ENCODE measurements at regions not wholly inside any gene's neighbourhood (a gene's known extent, or its start where the extent isn't known, plus 50 kb on each side); places are given as distances from the start of the nearest gene placed in this dataset.

- Histone ChIP-seq H3K4me3 (no peak overlapping the region), H3K9me3 (no peaks in the 10 kb centered on the region), H3K27ac (no peak overlapping the region), H3K4me1 (no peaks in the 10 kb centered on the region), H3K4me2 (no peak overlapping the region)
- WGBS (ENCODE audit: missing lambda C conversion rate) = 6% methylated on average over 3 of the region's 3 CpGs
- ChIA-PET CTCF (no interaction called here), POLR2A (no interaction called here)
- no peak for DNase-seq (ENCODE audit: low read depth in 1 of 2, low spot score in 1 of 2)
- no peak for ATAC-seq
- TF ChIP-seq RAD21 (conservative IDR thresholded peaks at IDR 0.05 in 1 of 2, IDR thresholded peaks at IDR 0.05 in 1 of 2) (no peak), SMC3 (IDR thresholded peaks at IDR 0.05) (no peak), CTCF (IDR thresholded peaks at IDR 0.05) (no peak), CHD4 (IDR thresholded peaks at IDR 0.05; ENCODE audit: borderline replicate concordance) (no peak), MAZ (IDR thresholded peaks at IDR 0.05; ENCODE audit: borderline replicate concordance, low read depth, low read length) (no peak), HDAC2 (IDR thresholded peaks at IDR 0.05) (no peak), EHF (CRISPR knock-in tag; IDR thresholded peaks at IDR 0.05) (no peak), HOXB13 (CRISPR knock-in tag; IDR thresholded peaks at IDR 0.05; ENCODE audit: low read depth) (no peak)
- FAIRE-seq = no peak
Observed at GRCh38 chr10:28215930-28216329, 86.9 kb downstream of the MPP7 start.

GRCh38 chr10:28214219-28214618 lies 88.6 kb downstream of the MPP7 start:
- TF ChIP-seq RCOR1 (IDR thresholded peaks at IDR 0.05; ENCODE audit: low read depth, low read length) = no peak
- no peak for TF ChIP-seq BCL3 (IDR thresholded peaks at IDR 0.05)
- TF ChIP-seq CHD2 (IDR thresholded peaks at IDR 0.05; ENCODE audit: low read length, partially characterized antibody) = no peak
- TF ChIP-seq NFE2L2 (conservative IDR thresholded peaks at IDR 0.05; ENCODE audit: low read length) = no peak
- no peak for TF ChIP-seq MAZ (IDR thresholded peaks at IDR 0.05; ENCODE audit: borderline replicate concordance, low read depth, low read length)
- TF ChIP-seq ELK1 (IDR thresholded peaks at IDR 0.05; ENCODE audit: low read depth, low read length) = no peak
- TF ChIP-seq TFCP2L1 (CRISPR knock-in tag; IDR thresholded peaks at IDR 0.05) = no peak
- TF ChIP-seq ATOH8 (CRISPR knock-in tag; IDR thresholded peaks at IDR 0.05; ENCODE audit: low read depth) = no peak
- no peak for TF ChIP-seq HDAC2 (IDR thresholded peaks at IDR 0.05)
- no peak for TF ChIP-seq ESRRA (IDR thresholded peaks at IDR 0.05; ENCODE audit: borderline replicate concordance, low read length)
- no peak for TF ChIP-seq HOXA7 (CRISPR knock-in tag; IDR thresholded peaks at IDR 0.05)
- TF ChIP-seq RARB (CRISPR knock-in tag; IDR thresholded peaks at IDR 0.05) = no peak
- no peak for TF ChIP-seq EP300 (IDR thresholded peaks at IDR 0.05)
- 49% methylated on average over 6 of the region's 6 CpGs for WGBS (ENCODE audit: missing lambda C conversion rate)
- Histone ChIP-seq H3K4me2 (no peak overlapping the region), H3K9me3 (no peaks in the 10 kb centered on the region), H3K4me1 (no peaks in the 10 kb centered on the region), H3K27ac (no peak overlapping the region), H3K4me3 (no peak overlapping the region)
- ChIA-PET POLR2A (no interaction called here), CTCF (no interaction called here)
- ATAC-seq = no peak
- no peak for FAIRE-seq
- no peak for DNase-seq (ENCODE audit: low read depth in 1 of 2, low spot score in 1 of 2)

GRCh38 chr10:28211759-28212158 lies 91.1 kb downstream of the MPP7 start:
- ChIA-PET POLR2A (no interaction called here), CTCF (no interaction called here)
- no peaks in the 10 kb centered on the region for H3K4me1 ChIP-seq
- no peak overlapping the region for H3K4me2 ChIP-seq
- FAIRE-seq = no peak
- no peak for DNase-seq (ENCODE audit: low read depth in 1 of 2, low spot score in 1 of 2)
- H3K27ac ChIP-seq = no peak overlapping the region
- H3K9me3 ChIP-seq = no peaks in the 10 kb centered on the region
- 38% methylated on average over 5 of the region's 5 CpGs for WGBS (ENCODE audit: missing lambda C conversion rate)
- no peak for TF ChIP-seq FOXS1 (CRISPR knock-in tag; IDR thresholded peaks at IDR 0.05)
- TF ChIP-seq MYC (IDR thresholded peaks at IDR 0.05; ENCODE audit: borderline replicate concordance, low read length) = no peak
- no peak for TF ChIP-seq HDAC2 (IDR thresholded peaks at IDR 0.05)
- TF ChIP-seq CTCF (IDR thresholded peaks at IDR 0.05) = no peak
- TF ChIP-seq HMGXB4 (CRISPR knock-in tag; IDR thresholded peaks at IDR 0.05; ENCODE audit: borderline replicate concordance) = no peak
- TF ChIP-seq BCL3 (IDR thresholded peaks at IDR 0.05) = no peak
- no peak overlapping the region for H3K4me3 ChIP-seq
- ATAC-seq = no peak
